Stomach (tissue), 4 donors: ENCODE measurements at regions not wholly inside any gene's neighbourhood (a gene's known extent, or its start where the extent isn't known, plus 50 kb on each side); places are given as distances from the start of the nearest gene placed in this dataset.

Experiments used
- POLR2A ChIP-seq, 4 donors: fragments of 450-650 bp; IDR thresholded peaks; one replicate each; pipeline ENCODE4 v1.6.1; 2016; ENCODE audit warnings: antibody characterized with exemption in 4 of 4, control low read depth in 2 of 4, mild to moderate bottlenecking in 1 of 4, moderate library complexity in 1 of 4
- TF ChIP-seq, protein P1 (sequence below), 7 experiments: fragments of 450-650 bp in 4 of 7; fragments of 200-600 bp in 3 of 7; sonication (generic) in 3 of 7; IDR thresholded peaks; one replicate each; pipeline ENCODE4 v1.5.1; 2016 to 2019; ENCODE audit warnings: antibody characterized with exemption in 7 of 7, control low read depth in 2 of 7, mild to moderate bottlenecking in 1 of 7

DNA sequence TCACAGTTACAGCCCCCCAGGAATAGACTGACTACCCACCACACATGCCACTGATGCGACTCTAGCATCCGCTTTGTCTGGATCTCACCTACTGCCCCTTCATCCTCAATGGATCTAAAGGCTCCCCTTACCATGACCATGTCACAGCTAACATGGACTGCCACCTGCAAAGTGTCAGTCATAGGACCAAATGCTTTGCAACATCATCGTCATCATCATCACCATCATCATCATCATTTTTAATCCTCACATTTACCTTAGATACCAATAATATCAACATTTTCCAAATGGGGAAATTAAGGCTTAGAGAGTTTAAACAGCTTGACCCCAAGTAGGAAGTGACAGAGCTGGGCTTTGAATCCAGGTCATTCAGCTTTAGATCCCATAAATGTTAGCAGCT, 60.1 kb upstream of the NEDD4L start:
- TF ChIP-seq, protein P1, sequence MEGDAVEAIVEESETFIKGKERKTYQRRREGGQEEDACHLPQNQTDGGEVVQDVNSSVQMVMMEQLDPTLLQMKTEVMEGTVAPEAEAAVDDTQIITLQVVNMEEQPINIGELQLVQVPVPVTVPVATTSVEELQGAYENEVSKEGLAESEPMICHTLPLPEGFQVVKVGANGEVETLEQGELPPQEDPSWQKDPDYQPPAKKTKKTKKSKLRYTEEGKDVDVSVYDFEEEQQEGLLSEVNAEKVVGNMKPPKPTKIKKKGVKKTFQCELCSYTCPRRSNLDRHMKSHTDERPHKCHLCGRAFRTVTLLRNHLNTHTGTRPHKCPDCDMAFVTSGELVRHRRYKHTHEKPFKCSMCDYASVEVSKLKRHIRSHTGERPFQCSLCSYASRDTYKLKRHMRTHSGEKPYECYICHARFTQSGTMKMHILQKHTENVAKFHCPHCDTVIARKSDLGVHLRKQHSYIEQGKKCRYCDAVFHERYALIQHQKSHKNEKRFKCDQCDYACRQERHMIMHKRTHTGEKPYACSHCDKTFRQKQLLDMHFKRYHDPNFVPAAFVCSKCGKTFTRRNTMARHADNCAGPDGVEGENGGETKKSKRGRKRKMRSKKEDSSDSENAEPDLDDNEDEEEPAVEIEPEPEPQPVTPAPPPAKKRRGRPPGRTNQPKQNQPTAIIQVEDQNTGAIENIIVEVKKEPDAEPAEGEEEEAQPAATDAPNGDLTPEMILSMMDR (IDR thresholded peaks at IDR 0.05) = no peak
- no peak for TF ChIP-seq POLR2A (IDR thresholded peaks at IDR 0.05)
